ENCODE measurements at regions not wholly inside any gene's neighbourhood (a gene's known extent, or its start where the extent isn't known, plus 50 kb on each side); places are given as distances from the start of the nearest gene placed in this dataset.

DNA sequence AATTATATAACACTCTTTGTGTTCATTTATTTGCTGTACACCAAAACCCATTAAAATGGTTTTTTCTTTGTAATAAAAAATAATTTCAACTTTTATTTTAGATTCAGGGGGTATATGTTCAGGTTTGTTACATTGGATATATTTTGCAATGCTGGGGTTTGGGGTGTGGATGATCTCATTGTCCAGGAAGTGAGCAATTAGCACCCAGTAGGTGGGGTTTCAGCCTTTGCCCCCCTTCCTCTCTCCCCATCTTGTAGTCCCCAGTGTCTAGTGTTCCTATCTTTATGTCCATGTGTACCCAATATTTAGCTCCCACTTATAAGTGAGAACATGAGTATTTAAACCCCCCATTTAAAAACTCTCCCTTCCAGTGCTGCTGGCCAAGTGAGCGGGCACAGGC lies 184.6 kb downstream of the RHOU start:
- H3K36me3 Mint-ChIP-seq (ENCODE audit: low read depth), result no peaks in the 10 kb centered on the region
- POLR2A ChIA-PET, result no interaction called here
- H3K9me3 Mint-ChIP-seq, result no peaks in the 10 kb centered on the region
- no peak overlapping the region for H3K4me3 Mint-ChIP-seq
- H3K27me3 Mint-ChIP-seq, result no peaks in the 10 kb centered on the region
- H3K27ac Mint-ChIP-seq, result no peak overlapping the region
- CTCF ChIA-PET, result no interaction called here
- peaks cover 12% of the 10 kb centered on the region for H3K4me1 Mint-ChIP-seq
- DNase-seq, result no peak

DNA sequence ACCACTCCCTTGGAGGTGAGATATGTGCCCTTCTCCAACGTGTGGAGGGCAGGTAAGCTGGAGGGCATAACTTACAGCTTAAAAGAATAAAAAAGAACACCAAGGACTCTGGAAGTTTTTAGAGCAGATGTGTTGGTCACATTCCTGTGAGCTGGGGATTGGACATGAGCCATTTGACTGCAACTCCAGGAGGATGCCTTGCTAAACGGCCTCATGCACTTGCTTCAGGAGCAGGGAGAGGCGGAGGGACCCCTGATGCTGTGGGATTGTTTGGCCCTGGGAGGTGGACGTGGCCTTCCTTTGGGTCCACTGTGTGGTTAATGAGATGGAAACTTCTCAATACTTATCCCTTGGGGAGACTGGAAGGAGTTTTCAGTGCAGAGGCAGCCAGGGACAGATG lies 185.6 kb downstream of the RHOU start:
- ChIA-PET CTCF (no interaction called here), POLR2A (no interaction called here)
- Mint-ChIP-seq H3K27ac (no peak overlapping the region), H3K36me3 (ENCODE audit: low read depth) (no peaks in the 10 kb centered on the region), H3K27me3 (peaks cover 3% of the 10 kb centered on the region), H3K4me1 (peaks cover 12% of the 10 kb centered on the region), H3K9me3 (no peaks in the 10 kb centered on the region), H3K4me3 (no peak overlapping the region)
- no peak for DNase-seq

DNA sequence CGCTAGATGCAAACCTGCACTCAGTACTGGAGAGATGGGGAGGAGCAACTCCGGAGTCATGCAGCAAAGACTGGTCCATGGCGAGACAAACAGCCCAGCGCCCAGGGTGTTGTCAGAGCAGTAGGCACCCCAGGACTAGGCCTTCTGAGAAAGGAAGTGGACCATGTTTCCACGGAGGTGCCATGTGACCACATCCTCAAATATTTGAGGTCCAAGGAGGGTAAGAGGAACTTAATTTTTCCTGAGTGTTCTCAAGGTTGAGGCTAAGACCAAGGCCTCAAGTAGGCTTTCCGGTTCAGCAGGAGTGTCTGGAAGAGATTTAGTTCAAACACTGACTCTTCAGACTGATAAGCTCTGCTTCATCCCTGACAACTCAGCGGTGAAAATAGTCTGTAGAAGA lies 186.2 kb downstream of the RHOU start:
- Mint-ChIP-seq H3K4me3 (no peak overlapping the region), H3K9me3 (no peaks in the 10 kb centered on the region), H3K27ac (no peak overlapping the region), H3K27me3 (peaks cover 9% of the 10 kb centered on the region), H3K4me1 (peaks cover 12% of the 10 kb centered on the region), H3K36me3 (ENCODE audit: low read depth) (no peaks in the 10 kb centered on the region)
- peak; percentile 18 for DNase-seq
- ChIA-PET POLR2A (no interaction called here), CTCF (interaction anchor here (1.3 kb wide), 1 partner anchor 10 kb away, joined by 3 read pairs; no protein-coding TSS in a partner anchor)

DNA sequence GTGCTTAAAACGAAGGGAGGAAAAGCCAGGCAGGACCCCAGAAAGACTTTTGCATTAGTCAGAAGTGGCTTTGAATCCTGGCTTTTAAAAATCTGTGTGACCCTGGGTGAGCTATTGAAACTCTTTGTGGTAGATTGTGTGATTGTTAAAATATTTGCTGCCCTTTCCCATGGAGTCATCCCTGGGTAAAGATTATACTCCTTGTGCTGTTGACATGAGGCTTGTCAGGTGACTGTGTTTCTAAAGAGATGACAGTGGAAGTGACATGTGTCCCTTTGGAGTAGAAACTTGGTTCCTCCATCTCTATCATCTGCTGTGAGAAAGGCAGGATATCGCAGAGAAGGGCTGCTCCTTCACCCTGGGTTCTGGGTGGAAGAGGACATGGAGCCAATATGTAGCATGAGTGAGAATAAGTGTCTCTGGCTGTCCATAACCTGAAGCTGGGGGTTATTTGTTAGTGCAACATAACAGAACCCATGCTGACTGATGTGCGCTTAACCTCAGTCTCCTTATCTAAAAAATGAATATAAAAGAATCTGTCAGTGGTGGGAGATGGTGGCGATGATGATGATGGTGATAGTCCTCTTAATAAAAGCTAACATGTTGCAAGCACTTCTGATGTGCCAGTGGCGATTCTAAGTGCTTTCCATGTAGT lies 187.6 kb downstream of the RHOU start:
- Mint-ChIP-seq H3K4me1 (peaks cover 17% of the 10 kb centered on the region), H3K9me3 (no peaks in the 10 kb centered on the region), H3K27ac (no peak overlapping the region), H3K36me3 (ENCODE audit: low read depth) (no peaks in the 10 kb centered on the region), H3K4me3 (no peak overlapping the region), H3K27me3 (peaks cover 9% of the 10 kb centered on the region)
- DNase-seq, result no peak
- ChIA-PET POLR2A (no interaction called here), CTCF (interaction anchor here (0.7 to 1.3 kb wide), 2 partner anchors 8 to 51 kb away, joined by 3 to 4 read pairs; no protein-coding TSS in a partner anchor)

DNA sequence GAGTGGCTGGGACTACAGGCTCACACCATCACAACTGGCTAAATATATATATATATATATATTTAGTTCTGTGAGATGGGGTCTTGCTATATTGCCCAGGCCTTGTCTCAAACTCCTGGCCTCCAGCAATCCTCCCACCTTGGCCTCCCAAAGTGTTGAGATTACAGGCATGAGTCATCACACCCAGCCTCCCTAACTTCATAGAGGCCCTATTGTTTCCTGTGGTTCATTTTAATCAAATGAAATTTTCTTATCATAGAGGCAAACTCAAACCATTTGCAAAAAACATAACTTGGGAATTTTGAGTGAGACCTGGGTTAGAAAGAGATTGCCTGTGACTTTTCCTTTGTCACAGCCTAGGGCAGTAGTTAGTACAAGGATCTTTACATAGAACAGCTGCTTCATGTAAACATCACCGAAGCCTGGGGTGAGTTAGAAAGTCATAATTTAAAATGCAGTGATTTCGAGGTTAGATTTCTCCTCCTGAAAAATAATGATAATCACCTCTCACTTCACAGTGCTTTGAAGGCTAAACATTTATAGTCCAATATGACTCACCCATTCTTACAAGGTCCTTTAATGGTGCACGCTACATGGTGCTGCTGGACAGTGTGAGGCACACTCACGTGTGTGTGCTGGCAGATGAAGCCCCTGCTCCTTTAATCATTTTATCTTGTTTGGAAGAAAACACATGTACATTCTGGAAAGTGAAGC lies 188.9 kb downstream of the RHOU start:
- ChIA-PET CTCF (no interaction called here), POLR2A (no interaction called here)
- Mint-ChIP-seq H3K9me3 (no peaks in the 10 kb centered on the region), H3K36me3 (ENCODE audit: low read depth) (no peaks in the 10 kb centered on the region), H3K4me1 (peaks cover 29% of the 10 kb centered on the region), H3K4me3 (no peak overlapping the region), H3K27ac (no peak overlapping the region), H3K27me3 (peaks cover 9% of the 10 kb centered on the region)
- DNase-seq, result no peak

DNA sequence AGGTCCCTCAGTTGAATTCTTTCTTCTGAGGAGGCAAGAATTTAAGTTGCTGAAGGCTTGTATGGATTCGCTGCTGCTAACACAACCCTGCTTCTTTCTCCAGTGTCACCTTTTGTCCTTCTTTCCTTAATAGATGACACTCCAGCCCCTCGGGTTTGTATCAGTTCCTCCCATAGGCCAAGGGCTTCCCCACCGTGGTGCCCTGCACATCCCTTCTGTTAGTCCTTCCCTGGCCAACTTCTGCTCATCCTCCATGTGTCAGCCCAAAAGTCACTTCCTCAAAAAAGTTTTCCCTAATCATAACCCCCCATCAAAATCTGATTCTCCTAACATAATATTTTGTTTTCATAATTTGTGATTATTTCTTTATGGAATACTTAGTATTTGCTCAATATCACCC lies 190.4 kb downstream of the RHOU start:
- Mint-ChIP-seq H3K4me1 (peaks cover 28% of the 10 kb centered on the region), H3K36me3 (ENCODE audit: low read depth) (no peaks in the 10 kb centered on the region), H3K9me3 (no peaks in the 10 kb centered on the region), H3K4me3 (no peak overlapping the region), H3K27me3 (peaks cover 13% of the 10 kb centered on the region), H3K27ac (no peak overlapping the region)
- ChIA-PET POLR2A (no interaction called here), CTCF (no interaction called here)
- no peak for DNase-seq

DNA sequence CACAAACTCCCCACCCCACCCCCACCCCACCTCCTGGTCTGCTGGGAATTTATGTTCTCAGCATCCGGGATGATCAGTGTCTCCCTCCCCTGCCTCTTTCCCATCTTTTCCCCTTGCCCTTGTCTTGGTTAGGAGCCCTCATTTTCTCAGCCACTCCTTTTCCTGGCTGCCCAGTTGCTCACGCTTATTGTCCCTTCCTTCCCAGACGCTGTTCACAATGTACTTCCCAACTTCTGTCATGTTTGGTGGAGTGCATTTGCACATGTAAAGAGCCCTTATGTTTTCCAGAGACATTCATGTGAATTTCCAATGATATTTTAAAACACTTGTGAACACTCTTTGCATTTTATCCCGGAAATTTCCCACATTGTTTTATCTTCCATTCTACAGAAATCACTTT lies 192.1 kb downstream of the RHOU start:
- ChIA-PET POLR2A (no interaction called here), CTCF (interaction anchor here (1.0 kb wide), 1 partner anchor 300 kb away, joined by 4 read pairs; no protein-coding TSS in a partner anchor)
- H3K9me3 Mint-ChIP-seq, result no peaks in the 10 kb centered on the region
- H3K4me1 Mint-ChIP-seq, result peaks cover 19% of the 10 kb centered on the region
- DNase-seq, result no peak
- peaks cover 21% of the 10 kb centered on the region for H3K27me3 Mint-ChIP-seq
- no peaks in the 10 kb centered on the region for H3K36me3 Mint-ChIP-seq (ENCODE audit: low read depth)
- no peak overlapping the region for H3K27ac Mint-ChIP-seq
- H3K4me3 Mint-ChIP-seq, result no peak overlapping the region

DNA sequence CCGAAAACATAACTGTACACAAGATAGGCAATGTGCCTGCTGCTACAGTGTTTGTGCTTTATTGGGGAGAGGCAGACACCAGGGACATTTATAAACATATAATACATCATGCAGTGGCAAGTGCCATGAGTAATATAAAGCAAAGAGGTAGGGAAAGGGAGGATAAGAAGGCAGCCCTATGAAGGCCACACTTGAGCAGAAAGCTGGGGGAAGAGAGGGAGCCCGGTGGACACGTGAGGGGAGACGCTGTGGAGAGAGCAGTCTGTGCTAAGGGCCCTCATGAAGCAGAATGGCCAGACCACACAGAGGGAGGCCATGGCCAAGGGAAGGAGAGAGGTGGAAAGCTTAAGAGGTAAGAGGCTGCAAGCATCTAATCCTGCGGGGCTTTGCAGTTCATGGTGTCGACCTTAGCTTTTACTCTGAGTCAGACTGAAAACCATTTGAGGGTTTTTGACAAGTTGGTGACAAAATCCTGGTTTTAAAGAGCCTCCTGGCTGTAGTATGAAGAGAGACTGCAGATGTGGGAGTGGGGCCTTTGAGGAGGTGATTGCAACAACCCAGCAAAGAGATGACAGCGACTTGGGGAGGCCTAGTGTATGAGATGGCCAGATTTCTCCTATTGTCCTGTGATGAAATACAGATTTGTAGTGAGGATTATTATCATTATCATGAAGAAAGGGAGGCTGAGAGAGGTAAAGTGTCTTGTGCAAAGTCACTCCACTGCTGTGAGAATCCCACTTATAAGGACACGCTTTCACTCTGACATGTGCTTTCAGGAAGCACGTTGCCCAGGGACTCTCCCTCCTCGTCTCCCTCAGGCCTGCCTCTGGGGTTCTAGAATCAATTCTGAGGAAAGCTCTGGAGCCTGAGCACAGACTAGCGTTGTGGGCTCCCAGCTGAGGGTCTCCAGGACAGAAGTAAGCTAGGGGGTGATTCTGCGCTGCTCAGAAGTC lies 192.9 kb downstream of the RHOU start:
- Mint-ChIP-seq H3K4me3 (no peak overlapping the region), H3K9me3 (no peaks in the 10 kb centered on the region), H3K27ac (no peak overlapping the region), H3K36me3 (ENCODE audit: low read depth) (no peaks in the 10 kb centered on the region), H3K27me3 (peaks cover 21% of the 10 kb centered on the region), H3K4me1 (peaks cover 17% of the 10 kb centered on the region)
- ChIA-PET CTCF (interaction anchor here (1.0 kb wide), 1 partner anchor 299 kb away, joined by 4 read pairs; no protein-coding TSS in a partner anchor), POLR2A (interaction anchor here (0.9 kb wide), 1 partner anchor 192 kb away, joined by 3 read pairs; no protein-coding TSS in a partner anchor)
- DNase-seq, result peak; percentile 18

DNA sequence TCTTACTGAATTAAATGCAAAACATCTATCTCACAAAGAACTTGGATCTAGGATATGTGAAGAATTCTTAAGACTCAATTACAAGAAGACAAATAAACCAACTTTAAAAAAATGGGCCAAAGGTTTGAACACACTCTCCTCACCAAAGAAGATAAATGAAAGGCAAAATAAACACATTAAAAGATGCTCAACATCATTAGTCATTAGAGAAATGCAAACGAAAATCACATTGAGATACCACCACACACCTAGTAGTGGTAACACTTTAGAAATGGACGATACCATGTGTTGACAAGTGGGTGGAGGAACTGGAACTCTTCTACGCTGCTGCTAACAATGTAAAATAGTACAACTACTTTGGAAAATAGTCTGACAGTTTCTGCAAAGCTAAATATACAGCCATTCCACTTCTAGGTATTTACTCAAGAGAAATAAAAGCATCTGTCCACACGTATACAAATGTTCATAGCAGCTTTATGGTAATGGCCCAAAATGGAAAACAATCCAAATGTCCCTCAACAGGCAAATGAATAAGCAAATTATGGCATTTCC lies 194.3 kb downstream of the RHOU start:
- Mint-ChIP-seq H3K27ac (no peak overlapping the region), H3K4me3 (no peak overlapping the region), H3K4me1 (peaks cover 17% of the 10 kb centered on the region), H3K27me3 (peaks cover 21% of the 10 kb centered on the region), H3K36me3 (ENCODE audit: low read depth) (no peaks in the 10 kb centered on the region), H3K9me3 (no peaks in the 10 kb centered on the region)
- ChIA-PET CTCF (no interaction called here), POLR2A (no interaction called here)
- DNase-seq, result no peak

DNA sequence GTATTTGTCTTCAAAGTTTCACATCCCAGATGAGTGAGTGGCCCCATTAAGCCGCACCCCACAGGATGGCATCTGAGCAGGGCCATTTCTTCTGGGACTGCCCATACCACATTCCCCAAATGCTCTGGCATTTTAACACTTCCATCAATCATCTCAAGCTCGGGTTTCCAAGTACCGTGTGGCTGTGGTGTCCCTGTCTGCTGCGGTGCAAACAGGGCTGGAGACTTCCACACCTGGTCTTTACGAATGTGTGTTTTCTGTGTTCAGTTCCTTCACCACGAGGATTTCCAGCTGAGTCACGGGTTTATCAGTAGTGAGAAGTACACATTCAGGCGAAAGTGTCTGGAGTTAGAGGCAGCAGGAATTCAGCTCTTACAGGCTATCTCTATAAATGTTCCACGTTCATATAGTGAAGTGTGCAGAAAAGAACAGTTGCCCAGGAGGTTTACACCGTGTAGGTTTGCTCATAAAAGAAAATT lies 195.2 kb downstream of the RHOU start:
- Mint-ChIP-seq H3K36me3 (ENCODE audit: low read depth) (no peaks in the 10 kb centered on the region), H3K4me3 (no peak overlapping the region), H3K27me3 (peaks cover 21% of the 10 kb centered on the region), H3K4me1 (peaks cover 17% of the 10 kb centered on the region), H3K27ac (no peak overlapping the region), H3K9me3 (no peaks in the 10 kb centered on the region)
- ChIA-PET POLR2A (no interaction called here), CTCF (interaction anchor here (0.6 to 1.1 kb wide), 2 partner anchors 9 to 267 kb away, joined by 3 to 5 read pairs; no protein-coding TSS in a partner anchor)
- DNase-seq, result no peak

DNA sequence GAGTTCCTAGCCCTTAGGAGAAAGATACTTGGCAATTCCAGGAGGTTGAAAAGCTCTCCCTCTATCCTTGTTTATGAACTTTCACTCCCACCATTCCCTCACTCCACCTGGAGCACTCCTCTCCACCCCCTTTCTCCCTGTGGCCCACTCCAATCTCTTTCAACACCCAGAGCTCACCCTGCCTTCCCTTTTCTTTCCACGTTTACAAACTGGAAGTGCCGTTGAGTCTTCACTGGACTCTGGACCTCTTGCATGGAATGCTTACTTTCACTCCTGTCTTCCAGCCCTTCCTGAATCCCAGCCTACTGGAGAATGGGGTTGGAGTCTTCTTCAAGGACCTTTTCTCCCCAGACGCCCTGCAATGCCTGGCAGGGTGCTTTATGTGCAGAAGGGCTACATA lies 198.5 kb downstream of the RHOU start:
- H3K27me3 Mint-ChIP-seq, result peaks cover 12% of the 10 kb centered on the region
- no peaks in the 10 kb centered on the region for H3K36me3 Mint-ChIP-seq (ENCODE audit: low read depth)
- no peaks in the 10 kb centered on the region for H3K9me3 Mint-ChIP-seq
- DNase-seq, result no peak
- H3K4me3 Mint-ChIP-seq, result no peak overlapping the region
- CTCF ChIA-PET, result no interaction called here
- peaks cover 9% of the 10 kb centered on the region for H3K4me1 Mint-ChIP-seq
- POLR2A ChIA-PET, result no interaction called here
- no peak overlapping the region for H3K27ac Mint-ChIP-seq

DNA sequence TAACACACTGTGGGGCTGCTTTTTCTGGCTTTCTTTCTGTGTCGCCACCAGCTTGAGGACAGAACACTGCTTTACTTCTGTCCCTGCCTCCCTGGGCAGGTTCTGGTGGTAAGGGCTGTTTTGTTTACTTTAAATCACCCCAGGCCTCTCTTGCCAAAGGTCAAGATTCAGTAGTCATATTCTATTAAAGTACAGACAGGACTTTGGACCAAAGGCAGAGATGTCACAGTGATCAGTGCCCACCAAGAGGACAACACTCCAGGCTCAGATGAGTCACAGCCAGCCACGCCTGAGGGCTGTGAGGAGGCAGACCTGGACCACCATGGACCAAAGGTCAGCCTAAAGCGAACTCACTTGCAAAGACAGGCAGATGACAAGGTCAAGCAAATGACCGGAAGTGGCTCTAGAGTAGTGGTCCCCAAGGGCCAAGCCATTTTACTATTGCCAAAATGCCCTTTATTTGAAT lies 200.0 kb downstream of the RHOU start:
- POLR2A ChIA-PET, result no interaction called here
- DNase-seq, result no peak
- no peaks in the 10 kb centered on the region for H3K36me3 Mint-ChIP-seq (ENCODE audit: low read depth)
- H3K27me3 Mint-ChIP-seq, result peaks cover 10% of the 10 kb centered on the region
- H3K4me3 Mint-ChIP-seq, result no peak overlapping the region
- no peaks in the 10 kb centered on the region for H3K9me3 Mint-ChIP-seq
- H3K4me1 Mint-ChIP-seq, result peaks cover 7% of the 10 kb centered on the region
- CTCF ChIA-PET, result no interaction called here
- H3K27ac Mint-ChIP-seq, result no peak overlapping the region

Data from activated CD4-positive, alpha-beta memory T cell treated with anti-CD3 and anti-CD28 coated beads, Interleukin-2, amount 10 ng/mL, durations not matched to agents 7 days and 5 days (primary cell).